ENCODE measurements at regions not wholly inside any gene's neighbourhood (a gene's known extent, or its start where the extent isn't known, plus 50 kb on each side); places are given as distances from the start of the nearest gene placed in this dataset.

- no peak for DNase-seq
These were observed 210.1 kb downstream of the KDR start for GRCh38 chr4:54915276-54915675.

DNA sequence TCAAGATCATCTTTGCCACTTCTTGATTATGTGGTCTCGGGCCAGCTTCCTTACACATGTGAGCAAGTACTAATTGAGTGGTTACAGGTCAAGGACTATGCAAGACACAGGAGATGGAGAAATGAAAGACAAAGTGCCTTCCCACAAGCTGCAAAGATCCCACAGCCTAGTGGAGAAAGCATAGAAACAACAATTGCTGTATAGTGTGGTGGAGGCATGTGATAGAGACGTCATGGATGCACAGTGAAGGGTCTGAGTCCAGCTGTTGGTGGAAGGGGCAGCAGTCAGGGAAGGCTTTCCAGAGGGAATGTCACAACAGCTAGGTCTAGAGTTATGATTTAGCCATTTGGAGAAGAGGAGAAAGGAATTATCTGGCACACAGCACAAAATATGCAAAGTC, 210.6 kb downstream of the KDR start:
- no peak for DNase-seq

GRCh38 chr4:54913751-54914526, 211.5 kb downstream of the KDR start:
- peak; percentile 8 for DNase-seq

GRCh38 chr4:54912155-54912554, 213.2 kb downstream of the KDR start:
- no peak for DNase-seq

DNA sequence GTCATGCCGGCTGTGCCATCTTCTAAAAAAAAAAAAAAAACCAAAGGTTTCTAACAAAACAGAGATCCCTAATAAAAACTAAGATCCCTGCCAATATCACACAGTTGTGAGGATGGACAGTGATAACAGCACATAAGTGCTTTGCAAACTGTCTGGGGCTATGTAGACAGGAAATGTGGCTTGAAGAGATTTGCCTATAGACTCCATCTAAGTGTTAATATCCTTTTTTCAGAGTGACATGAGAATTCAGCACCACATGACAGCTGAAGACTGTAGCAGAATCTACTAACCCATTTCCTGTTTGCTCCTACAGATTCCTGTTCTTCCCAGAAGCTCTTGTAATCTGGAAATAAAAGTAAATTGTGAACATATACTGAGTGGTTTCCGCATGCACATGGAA, 215.4 kb downstream of the KDR start:
- DNase-seq = no peak

DNA sequence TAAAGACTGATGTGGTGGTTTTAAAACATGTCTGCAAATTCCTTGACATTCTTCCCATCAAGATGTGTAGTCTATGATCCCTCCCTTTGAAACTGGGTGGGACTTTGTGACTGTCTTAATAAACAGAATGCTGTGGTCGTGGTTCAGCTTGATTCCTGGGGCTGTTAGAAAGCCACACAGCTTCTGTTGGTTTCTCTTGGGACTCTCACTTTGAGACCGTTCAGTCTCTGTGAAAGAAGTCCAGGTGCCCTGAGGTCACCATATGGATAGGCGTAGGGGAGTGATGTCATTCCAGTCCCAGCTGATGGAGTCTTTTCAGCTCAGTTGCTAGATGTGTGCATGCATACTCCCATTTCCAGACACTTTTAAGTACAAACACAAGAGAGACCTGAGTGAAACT, 216.6 kb downstream of the KDR start:
- DNase-seq = no peak

- DNase-seq = no peak
These were observed 220.4 kb downstream of the KDR start for GRCh38 chr4:54904953-54905352.

GRCh38 chr4:54902976-54903375, 222.4 kb downstream of the KDR start:
- no peak for DNase-seq

- no peak for DNase-seq
These were observed 223.1 kb downstream of the KDR start for GRCh38 chr4:54902271-54902670.

GRCh38 chr4:54901202-54901601, 224.2 kb downstream of the KDR start:
- no peak for DNase-seq

DNA sequence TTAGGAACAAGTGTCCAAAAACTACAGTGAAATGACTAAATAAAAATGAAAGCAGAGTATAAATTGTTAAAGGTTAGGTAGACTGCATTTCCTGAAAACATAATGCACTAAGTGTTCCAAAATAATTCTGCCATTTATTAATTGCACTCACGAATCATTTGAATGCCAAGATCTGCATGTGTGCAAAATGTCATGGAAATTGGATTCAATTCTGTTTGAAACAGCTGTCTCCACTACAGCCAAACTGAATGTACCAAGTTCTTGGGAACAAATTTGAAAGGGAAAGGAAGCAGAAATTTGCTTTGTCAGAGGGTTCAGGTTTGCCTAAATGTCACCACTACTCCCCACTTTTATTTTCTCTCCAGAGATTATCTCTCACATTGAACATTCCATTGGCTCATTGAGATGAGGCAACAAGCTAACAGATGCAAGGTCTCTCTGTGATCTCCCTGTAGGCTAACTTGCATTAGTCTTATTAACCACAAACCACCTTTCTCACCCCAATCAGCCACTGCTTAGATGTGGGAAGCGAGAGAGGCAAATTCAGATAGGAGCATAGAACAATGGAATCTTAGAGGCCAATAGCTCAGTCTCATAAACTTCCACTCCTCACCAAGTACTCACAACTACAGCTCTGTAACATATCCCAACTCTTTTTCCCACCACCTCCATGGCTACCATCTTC, 226.6 kb downstream of the KDR start:
- DNase-seq = no peak

- no peak for DNase-seq
These were observed 227.3 kb downstream of the KDR start for GRCh38 chr4:54898056-54898562.

- DNase-seq = no peak
These were observed 227.8 kb downstream of the KDR start for GRCh38 chr4:54897590-54897989.

- DNase-seq = no peak
These were observed 224.9 kb downstream of the KIT start for GRCh38 chr4:54882616-54883015.

- no peak for DNase-seq
These were observed 221.8 kb downstream of the KIT start for GRCh38 chr4:54879576-54879975.

GRCh38 chr4:54877006-54877405, 219.2 kb downstream of the KIT start:
- DNase-seq = no peak

- DNase-seq = no peak
These were observed 214.5 kb downstream of the KIT start for GRCh38 chr4:54872261-54872660.

GRCh38 chr4:54863571-54864255, 206.0 kb downstream of the KIT start:
- no peak for DNase-seq

DNA sequence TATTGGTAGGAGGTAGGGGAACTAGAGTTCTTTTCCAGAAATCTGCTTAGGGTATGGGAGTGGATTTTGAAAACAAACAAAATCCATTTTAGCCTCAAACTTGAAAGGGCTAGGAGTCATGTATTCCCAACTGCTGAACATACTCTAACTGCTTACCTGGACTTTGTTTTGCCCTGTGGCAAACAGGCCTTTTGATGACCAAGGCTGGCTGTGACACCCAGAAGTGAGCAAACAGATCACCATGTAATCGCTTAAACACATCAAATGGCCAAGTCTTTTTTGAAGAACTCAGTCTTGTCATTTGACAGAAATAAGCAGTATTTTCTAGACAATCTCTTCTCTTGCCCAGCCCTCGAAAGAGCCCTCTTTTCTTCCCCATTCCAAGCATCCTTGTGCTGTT, 203.4 kb downstream of the KIT start:
- no peak for DNase-seq

- no peak for DNase-seq
These were observed 197.6 kb downstream of the KIT start for GRCh38 chr4:54855191-54855854.

- DNase-seq = no peak
These were observed 194.8 kb downstream of the KIT start for GRCh38 chr4:54852602-54853001.

DNA sequence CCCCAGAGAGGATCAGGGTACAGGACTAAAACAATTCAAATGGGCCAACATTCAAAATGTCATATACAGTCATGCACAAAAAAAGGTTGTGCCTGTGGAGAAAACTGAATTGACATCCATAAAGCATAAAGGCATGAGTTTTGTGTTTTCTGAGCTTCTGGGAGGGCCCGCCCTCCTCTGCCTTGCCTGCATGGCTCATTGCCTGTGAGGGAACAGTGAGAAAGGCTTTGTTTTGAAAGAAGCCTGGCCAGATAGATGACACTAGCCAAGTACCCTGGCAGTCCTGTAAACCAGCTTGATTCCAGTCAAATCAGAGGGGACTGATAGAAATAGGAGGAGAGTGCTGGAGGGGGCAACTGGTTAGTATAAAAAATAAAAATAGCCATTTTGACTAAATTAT, 194.3 kb downstream of the KIT start:
- no peak for DNase-seq

- no peak for DNase-seq
These were observed 187.2 kb downstream of the KIT start for GRCh38 chr4:54844911-54845310.
